ENCODE measurements at regions not wholly inside any gene's neighbourhood (a gene's known extent, or its start where the extent isn't known, plus 50 kb on each side); places are given as distances from the start of the nearest gene placed in this dataset.

DNA sequence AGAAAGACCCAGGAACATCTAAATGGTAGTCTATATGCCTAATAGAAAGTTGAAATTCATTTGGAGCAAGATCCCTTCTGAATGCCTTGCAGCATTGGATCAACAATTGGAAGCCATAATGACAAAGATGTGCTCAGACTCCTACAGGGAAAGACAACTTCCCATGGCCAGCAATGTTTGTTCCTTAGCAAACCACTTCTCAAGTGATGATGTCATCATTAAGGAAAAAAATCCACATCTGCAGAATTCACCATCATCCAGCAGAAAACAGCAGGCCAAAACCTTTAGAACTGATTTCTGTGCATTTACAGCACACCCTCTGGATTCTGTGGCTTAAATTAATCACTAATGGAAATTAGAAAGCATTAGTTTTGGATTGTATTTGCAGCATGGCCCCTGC, 82.4 kb upstream of the ZIC3 start:
- DNase-seq, result no peak

DNA sequence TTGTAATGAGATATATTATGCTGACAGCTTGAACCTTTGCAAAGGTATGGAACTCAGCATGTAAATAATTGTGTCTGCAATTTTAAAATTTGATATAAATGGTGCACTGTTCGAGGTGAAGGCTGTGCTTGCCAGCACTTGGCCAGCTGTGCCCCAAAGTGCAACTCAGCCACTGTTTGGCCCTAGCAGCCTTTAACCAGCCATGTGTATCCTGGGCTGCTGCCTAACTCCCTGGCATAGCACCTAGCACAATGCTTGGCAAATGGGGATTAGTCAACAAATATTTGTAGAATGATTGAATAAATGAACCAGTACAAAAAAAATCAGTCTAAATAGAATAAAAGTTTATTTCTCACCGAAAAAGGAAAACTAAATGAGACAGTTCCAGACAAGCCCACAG, 83.8 kb upstream of the ZIC3 start:
- no peak for DNase-seq

DNA sequence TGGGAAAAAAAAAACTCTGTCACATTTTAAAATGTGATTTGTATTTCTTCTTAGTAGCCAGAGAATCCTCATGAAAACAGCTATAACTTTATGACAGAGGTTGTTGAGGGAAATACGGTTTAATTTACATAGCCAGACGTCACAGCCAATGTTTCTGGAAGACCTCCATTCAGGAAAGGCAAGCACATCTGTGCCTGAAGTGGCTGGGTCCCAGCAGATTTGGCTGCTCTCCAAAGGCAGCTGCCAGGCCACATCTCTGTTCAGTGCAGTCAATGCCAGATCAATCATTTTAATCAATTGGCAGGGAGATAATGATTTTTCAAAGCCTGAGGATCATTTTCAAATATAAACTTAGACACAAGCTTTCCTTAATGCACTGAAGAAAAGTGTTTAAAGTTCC, 86.5 kb upstream of the ZIC3 start:
- DNase-seq, result no peak

DNA sequence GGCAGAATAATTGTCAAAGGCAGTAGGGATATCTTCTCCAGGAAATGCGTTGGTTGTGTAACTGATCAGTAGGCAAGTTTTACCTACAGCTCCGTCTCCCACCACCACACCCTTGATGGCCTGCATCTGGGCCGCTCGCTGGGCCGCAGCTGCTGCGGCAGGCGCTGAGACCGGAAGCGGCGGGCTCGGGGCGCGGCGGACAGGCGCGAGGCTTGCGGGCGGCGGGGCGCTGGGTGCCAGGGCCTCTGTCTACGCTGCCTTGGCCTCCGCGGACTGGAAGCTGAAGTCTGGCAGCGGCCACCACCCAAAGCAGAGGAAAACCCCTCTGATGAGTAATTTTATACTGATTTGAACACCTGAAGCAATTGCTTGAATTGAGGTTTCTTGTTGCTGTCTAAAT, 124.2 kb upstream of the ZIC3 start:
- DNase-seq, result no peak

DNA sequence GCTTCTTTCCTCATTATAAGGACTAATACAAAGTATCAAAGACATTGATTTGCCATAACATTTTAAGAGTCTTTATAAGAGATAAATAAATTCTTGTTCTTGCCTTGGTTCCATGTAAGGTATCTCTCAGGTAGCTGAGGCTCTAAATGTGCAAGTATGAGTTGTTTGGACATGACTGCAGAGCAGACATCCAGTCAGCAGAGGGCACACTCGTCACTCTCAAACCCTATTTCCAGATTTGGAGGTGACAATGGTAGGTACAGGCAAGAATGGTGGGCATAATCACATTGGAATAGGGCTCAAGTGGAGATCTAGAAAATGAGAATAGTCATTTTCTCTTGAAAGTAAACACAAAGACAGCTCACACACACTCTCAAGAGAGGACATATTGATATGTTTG, 133.3 kb upstream of the ZIC3 start:
- no peak for DNase-seq

DNA sequence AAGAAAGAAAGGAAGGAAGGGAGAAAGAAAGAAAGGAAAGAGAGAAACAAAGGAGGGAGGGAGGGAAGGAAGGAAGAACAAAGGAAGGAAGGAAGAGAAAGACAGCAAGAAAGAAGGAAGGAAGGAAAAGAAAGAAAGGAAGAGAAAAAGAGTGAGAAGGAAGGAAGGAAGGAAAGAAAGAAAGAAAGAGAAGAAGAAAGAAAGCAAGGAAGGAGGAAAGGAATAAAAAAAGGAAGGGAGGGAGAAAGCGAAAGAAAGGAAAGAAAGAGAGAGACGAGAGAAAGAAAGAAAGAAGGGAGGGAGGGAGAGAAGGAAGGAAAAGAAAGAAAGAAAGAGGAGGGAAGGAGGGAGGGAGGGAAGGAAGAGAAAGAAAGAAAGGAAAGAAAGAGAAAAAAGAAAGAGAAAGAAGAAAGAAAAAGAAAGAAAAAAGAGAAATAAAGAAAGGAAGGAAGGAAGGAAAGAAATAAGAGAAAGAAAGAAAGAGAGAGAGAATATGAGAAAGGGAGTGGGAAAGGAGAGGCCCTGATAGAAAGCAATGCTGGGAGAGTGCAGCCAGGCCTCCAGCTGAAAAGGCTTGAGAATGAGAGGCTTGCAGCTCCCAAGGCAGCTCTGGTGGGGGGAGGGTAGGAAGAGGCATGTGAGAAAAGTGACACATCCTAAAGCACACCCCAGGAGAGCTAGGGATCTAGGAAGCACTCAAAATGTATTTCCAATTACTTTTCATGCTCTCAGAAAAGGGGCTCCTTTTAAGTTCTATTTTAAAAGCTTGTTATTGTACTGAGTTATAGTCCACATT, 134.0 kb upstream of the ZIC3 start:
- DNase-seq, result no peak

DNA sequence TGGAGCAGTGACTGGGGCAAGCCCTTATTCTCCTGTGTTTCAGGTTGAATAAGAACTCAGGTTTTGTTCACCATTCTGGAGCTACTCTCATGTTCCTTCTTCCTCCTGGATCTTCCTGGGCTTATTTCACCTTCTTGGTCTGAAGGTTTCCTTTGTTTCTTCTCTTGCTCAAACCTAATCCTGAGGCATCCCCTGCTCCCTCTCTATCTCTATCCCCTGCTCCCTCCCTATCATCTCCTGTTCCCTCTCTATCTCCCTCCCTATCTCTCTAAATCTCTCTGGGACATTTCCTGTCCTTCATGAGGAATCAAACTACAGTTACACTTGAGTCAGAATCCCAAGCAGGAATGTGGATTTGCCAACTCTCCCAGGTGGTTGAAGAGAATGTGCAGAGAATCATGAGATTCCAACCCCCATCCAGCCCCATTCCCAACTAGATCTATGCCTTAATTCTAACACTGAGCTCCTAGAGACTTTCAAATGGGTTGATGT, 134.9 kb upstream of the ZIC3 start:
- DNase-seq, result no peak

DNA sequence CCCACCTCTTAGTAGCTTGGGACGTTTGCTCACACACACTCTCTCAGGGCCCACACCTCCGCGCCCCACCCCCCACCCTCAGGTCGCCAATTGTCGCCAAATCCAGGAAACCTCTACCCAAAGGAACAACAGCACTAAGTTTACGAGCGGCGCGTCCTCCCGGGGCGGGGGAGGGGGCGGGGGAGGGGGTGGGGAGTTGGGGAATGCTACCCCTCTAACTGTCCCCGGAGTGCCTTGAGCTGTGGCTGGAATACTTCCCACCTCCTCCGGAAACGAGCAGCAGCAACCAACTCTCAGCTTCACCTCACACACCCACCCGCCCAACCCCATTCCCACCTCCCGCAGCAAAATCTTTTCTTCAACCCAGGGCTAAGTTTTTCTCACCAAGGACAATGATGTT, 135.6 kb upstream of the ZIC3 start:
- DNase-seq, result no peak

DNA sequence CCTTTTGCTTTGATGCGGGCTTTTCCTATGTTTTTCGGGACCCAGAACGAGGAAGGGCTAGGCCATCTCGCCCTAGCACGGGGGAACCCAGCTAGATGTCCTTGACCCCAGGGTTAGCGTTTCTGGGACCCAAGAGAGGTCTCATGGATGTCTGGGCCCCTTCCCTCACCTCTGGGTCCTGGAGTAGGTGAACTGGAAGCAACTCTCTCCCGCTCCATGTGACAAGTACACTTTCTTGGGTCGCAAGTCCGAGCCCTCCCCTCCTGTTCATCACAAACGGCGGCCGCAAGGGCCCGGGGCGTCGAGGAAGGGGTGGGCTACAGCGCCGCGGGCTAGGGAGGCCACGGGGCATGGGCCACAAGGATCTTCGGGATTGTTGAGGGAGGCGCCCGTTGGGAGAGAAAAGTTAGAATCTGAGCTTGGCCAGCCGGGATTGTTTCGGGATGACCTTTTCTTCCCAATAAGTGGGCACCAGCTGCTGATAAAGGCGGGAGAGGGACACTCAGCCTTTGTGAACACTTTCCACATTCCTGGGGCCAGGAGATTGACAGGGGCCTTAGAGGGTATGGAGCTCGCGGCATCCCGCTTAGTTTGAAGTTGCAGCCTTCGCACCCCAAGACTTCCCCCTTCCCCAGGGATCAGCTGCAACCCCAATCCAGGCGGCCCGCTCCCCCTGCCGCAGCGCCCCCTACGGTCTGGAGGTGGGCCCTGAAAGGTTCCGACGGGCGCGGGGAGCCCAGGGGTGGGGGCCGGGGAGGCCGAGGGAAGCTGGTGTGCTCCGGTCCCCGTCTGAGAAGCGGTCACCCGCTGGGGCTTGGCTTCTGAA, 136.9 kb upstream of the ZIC3 start:
- DNase-seq, result no peak

DNA sequence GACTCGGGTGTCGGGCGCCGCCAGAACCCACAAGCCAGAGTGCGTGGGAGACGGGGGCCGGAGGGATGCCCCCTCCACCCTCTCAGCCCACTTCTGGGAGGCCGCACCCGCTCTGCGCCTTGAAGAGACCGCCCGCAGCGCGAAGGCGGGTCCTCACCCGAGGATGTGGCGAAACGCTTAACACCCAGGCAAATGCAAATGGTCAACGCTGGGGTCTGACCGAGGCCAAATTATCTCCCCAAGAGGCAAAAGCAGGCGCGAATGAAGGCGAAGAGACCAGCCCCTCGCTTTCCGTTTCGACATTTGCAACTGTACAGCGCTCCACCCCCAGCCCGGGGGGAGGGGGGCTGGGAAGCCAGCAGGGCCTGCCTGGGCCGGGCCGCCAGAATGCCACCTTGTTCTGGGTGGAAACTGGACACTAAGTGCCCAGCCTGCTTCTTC, 137.7 kb upstream of the ZIC3 start:
- no peak for DNase-seq

DNA sequence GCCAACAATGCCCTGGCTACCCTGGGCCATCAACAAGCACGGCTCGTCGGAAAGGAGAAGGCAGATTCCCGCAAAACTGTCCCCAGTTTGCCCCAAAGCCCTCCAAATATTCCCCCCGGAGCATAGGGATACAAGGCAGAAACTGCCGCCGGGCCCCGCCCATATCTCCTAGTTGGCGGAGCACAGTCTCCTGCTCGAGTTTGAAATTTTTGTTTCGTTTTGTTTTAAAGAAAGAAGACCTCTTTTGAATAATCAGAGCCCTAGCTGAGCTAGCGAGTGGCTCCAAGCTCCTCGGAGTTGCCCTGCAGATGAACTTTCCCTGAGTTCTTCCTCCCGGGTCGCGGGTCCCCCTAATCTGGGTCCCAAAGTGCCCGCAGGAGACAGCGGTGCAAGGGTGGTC, 138.1 kb upstream of the ZIC3 start:
- DNase-seq, result no peak

DNA sequence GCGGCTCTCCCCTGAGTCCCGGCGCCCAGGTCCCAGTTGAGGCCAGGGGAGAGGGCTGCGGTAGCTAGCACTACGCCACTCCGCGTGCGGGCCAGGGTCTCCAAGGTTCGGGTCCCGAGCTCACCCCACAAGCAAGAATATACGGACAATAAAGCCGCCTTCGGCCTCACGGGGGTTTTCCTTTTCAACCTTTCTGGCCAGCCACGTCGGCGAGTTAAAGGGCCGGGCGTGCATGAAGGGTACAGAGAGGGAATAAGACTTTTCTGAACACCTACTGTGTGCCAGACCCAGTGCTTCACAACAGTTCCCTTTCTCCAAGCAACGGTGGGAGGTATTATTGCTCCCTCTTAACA, 138.5 kb upstream of the ZIC3 start:
- DNase-seq, result no peak

DNA sequence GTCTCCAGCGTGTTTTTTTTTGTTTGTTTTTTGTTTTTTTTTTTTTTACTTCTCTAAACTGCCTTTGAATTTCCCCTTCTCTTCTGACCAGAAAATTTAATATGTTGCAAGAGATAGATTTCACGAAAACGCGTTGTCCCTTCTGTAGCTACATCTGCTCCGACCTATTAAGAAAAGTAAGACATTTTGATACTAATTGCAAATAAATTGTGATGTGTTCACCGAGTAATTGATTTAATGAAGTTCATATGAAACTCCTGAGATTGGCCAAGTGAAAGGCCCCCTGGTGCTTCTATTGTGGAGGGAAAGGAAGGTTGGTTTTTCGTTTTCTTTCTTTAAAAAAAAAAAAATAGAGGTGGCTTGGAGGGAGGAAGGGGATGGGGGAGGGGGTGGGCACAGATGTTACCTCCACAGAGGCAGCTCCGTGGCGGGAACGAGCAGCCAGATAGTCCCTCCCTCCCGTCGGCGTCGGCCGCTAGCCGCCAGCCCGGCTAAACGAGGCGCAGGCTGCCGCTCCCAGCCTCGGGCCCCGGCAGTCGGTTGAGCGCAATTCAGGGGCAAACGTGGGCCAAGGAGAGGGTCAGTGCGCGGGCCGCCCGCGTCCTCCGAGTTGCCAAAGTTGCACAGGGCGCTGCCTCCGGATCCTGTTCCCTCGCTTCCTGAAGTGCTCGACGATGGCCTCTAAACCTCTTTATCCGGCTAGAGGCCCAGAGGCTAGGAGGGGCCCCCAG, 139.1 kb upstream of the ZIC3 start:
- DNase-seq, result no peak

DNA sequence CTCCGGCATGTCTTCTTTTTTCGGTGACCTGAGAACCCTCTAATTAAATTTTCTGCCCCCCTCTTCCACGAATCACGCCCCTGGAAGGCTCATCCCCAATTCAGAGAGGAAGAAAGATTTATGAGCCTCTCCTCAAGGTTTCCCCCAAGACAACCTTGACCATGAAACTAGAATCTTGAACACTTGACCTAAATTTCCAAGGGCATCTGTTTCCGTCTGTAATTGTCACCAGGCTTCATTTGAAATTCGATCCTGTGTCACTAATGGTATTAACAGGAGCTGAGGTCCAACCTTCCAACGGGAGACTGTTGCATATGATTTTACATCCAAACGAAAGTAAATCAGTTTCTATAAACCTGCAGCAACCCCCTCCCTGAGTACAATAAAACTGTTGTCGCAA, 139.9 kb upstream of the ZIC3 start:
- DNase-seq, result no peak

DNA sequence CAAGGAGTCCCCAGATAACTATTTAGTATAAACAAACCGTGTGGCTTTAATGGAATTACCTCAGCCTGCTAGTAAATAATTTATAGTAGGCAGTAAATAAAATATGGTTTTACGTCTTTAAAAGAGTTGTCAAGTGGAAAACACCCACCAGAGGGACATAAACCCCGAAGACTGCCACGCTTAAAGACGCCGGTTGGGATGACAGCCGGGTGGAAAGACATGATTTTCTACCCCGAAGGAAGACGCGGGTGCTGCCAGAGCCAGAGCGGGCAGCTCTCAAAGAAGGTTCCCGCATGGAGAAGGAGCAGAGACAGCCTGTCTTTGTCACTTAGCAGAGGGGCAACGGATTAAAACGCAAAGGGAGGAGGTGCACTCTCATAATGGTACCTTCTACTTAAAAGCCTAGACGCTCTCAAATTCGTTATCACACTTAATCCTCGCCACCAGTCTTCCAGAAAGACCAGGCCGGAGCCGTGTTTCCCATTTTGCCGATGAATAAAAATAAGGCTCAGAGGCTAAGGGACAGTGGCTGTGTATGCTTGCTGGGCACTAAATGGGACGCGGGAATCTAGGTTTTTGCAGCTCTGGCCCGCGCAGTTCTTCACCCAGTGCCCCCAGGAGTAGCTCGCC, 140.5 kb upstream of the ZIC3 start:
- DNase-seq, result no peak

DNA sequence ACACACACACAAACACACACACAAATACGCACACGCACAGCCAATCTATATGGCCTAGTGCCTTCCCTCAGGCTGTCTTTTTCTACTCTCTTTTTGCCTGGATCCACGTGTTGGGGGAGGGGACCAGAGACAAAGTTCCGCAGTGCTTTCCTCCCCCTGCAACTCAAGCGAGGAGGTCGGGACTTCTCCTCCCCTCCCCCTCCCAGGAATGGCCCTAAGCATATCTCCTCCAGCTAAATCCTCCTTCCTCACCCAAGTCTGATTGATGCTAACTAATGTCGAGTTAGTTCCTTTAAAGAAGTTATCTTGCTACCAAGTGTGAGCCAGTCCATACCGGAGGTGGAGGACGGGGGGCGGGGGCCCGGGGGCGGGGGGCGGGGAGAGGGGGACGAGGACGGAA, 141.2 kb upstream of the ZIC3 start:
- DNase-seq, result no peak

DNA sequence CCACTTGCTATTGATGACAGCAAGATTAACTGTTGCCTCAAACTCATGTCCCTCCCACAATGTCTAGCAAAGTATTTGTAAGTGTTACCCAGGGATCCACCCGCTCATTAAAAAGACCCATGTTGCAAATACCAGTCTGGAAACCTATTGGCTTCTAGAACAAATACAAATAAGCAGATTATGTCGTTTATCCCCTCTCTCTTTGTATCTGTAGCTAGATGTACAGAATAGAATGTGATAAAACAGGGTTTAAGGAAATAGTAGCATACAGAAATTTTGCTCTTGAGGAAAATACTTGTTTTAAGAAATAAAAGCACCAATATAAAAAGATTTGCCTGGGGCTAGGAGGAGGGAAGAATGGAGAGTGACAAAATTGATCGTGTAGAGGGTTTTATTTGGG, 142.7 kb upstream of the ZIC3 start:
- no peak for DNase-seq

DNA sequence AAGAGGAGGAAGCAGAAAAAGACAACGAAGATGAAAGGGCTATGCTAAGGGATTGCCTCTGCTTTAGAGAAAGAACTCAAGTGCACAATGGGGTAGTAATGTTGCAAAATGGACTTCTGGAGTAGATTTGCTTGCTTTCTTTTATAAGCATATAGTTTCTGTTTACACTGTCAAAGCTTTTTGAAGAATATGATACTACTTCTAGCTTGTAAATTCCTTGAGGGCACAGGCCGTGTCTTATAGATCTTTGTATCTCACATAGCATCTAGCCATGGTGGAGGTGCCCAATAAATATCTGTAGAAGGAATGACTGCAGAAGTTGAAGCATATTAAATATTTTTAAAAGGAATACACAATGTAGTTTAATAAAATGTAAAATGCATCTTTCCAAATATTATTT, 147.8 kb upstream of the ZIC3 start:
- DNase-seq, result no peak

DNA sequence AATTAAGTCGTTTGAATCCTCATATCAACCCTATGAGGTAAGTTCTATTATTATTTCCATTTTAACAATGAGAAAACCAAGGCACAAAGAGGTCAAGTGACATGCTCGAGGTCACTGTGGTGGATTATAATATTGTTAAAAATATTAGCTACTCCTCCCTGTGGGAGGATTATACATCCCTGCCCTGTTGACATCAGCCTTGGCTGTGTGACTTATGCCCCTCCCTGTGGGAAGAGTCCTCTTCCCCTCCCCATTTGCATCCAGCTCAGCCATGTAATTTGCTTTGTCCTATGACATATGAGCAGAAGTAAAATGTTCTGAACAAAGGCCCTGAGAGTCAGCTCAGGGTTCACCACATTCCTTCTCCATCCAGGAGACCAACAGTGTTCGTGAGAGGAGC, 152.7 kb upstream of the ZIC3 start:
- DNase-seq, result no peak

DNA sequence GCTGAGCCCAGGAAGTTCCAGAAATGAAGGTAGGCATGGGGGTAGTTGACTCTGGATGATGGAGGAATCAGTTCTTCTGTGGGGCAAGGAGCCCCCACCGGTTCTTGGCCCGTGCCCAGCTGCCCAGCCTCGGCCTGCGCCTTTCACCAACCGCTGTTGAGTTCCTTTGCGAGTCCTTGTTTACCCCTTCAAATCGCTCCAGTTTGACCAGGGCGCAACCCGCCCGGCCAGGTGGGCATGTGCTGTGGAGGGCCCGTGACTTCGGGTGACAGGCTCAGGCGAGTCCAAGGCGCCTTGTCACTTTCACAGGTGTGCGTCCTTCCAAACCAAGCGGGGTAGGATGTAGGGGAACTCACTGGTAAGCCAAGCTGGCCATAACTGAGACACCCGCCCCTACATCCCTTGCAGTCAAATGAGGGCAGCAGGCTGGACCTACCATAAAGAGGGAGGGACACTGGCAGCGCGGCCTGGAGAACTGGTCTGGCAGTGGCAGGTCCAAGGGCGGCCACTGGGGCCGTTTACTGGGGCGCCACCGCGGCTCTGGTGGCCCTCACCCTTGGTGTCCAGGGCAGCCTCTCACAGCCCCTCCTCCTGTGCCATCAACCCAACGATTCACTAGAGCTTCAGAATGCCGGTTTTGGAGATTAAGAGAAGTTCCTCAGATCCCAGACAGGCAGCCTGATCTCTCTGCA, 160.3 kb upstream of the ZIC3 start:
- DNase-seq, result no peak

DNA sequence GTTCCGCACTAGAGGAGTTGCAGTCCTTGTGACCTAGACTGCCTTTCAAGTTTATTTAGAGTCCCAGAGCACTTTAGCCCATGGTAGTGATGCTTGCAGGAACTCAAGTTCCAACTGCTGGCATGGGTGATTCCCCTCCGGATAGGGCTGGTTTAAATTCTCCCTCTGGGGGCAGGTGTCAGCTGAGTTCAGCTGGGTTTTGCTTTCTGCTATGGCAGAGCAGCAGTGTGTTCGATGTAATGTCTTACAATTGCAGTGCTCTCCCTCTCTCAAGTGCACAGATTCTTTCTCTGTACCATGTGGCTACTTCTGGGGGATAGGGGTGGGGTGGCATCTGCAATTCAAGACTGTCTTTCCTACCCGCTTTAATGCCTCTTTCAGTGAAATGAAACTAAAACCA, 164.8 kb upstream of the ZIC3 start:
- DNase-seq, result no peak

DNA sequence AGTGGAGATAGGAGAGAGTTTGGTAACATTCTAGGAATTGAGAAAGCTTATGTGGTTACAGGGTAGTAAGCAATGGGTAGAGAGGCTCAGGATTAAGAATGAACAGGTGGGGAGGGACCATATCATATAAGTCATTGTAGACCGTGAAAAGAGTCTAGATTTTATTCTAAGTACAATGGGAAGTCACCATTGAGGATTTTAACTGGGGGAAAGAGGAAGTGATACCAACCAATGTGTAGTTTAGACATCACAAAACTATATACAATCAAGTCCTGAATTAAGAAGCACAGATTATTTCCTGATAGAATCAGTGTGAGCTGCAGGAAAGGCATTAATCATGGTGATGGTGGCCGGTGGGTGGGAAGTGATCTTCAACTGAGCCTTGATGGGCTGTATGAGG, 178.3 kb upstream of the ZIC3 start:
- no peak for DNase-seq
